ENCODE measurements at regions not wholly inside any gene's neighbourhood (a gene's known extent, or its start where the extent isn't known, plus 50 kb on each side); places are given as distances from the start of the nearest gene placed in this dataset.
"Not testable (repeated sequence)": the region's sequence is repeated elsewhere in the genome, so short reads cannot be mapped to it uniquely, and the experiment has no call there.

GRCh38 chr17:63193827-63194226, 227.8 kb downstream of the TANC2 start:
- H3K27ac ChIP-seq, result no peak overlapping the region
- no peak for TF ChIP-seq ZFX (IDR thresholded peaks at IDR 0.05)
- TF ChIP-seq, protein P1, sequence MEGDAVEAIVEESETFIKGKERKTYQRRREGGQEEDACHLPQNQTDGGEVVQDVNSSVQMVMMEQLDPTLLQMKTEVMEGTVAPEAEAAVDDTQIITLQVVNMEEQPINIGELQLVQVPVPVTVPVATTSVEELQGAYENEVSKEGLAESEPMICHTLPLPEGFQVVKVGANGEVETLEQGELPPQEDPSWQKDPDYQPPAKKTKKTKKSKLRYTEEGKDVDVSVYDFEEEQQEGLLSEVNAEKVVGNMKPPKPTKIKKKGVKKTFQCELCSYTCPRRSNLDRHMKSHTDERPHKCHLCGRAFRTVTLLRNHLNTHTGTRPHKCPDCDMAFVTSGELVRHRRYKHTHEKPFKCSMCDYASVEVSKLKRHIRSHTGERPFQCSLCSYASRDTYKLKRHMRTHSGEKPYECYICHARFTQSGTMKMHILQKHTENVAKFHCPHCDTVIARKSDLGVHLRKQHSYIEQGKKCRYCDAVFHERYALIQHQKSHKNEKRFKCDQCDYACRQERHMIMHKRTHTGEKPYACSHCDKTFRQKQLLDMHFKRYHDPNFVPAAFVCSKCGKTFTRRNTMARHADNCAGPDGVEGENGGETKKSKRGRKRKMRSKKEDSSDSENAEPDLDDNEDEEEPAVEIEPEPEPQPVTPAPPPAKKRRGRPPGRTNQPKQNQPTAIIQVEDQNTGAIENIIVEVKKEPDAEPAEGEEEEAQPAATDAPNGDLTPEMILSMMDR (conservative IDR thresholded peaks at IDR 0.05), result no peak

- TF ChIP-seq, protein P1 (conservative IDR thresholded peaks at IDR 0.05), result no peak
- no peak for TF ChIP-seq ZFX (IDR thresholded peaks at IDR 0.05)
- H3K27ac ChIP-seq, result no peak overlapping the region
Measured at GRCh38 chr17:63196772-63197335, 230.8 kb downstream of the TANC2 start.

DNA sequence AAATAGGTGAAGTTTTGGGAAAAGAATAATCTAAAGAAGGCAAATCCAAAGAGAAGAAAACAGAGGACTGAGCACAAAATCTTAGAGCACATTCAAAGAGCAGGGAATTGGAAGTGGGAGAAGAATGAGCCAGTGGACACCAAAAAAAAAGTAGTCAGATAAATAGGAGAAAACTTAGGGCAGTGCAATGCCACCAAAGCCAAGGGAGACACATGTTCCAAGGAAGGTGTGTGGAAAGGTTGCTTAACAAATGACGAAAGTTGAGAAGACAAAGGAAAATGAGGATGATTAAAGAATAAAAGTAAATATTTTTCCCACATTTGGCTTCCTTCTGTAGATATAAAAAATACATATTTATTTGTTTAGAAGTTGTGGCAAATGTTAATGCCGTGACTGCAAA, 237.6 kb downstream of the TANC2 start:
- TF ChIP-seq, protein P1 (conservative IDR thresholded peaks at IDR 0.05), result no peak
- TF ChIP-seq ZFX (IDR thresholded peaks at IDR 0.05), result no peak
- no peak overlapping the region for H3K27ac ChIP-seq

DNA sequence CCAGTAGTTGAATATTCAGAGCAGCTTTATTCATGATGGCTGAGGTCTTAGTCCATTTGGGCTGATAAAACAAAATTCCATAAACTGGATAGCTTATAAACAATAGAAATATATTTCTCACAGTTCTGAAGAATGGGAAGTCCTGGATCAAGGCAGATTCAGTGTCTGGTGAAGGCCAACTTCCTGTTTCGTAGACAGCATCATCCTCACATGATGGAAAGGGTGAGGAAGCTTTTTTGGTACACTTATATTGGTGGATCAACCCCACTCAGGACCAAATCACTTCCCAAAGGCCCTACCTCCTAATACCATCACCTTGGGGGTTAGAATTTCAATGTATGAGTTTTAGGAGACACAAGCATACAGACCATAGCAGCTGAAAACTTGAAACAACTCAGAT, 224.2 kb downstream of the CYB561 start:
- TF ChIP-seq, protein P1 (conservative IDR thresholded peaks at IDR 0.05), result no peak
- TF ChIP-seq ZFX (IDR thresholded peaks at IDR 0.05), result no peak

GRCh38 chr17:63222655-63223054, 223.5 kb downstream of the CYB561 start:
- H3K27ac ChIP-seq, result no peak overlapping the region
- TF ChIP-seq, protein P1 (conservative IDR thresholded peaks at IDR 0.05), result no peak
- TF ChIP-seq ZFX (IDR thresholded peaks at IDR 0.05), result no peak

More for the DNA sequence above, 224.2 kb downstream of the CYB561 start:
- no peak overlapping the region for H3K27ac ChIP-seq

- H3K27ac ChIP-seq, result no peak overlapping the region
- TF ChIP-seq, protein P1 (conservative IDR thresholded peaks at IDR 0.05), result no peak
- TF ChIP-seq ZFX (IDR thresholded peaks at IDR 0.05), result no peak
Measured at GRCh38 chr17:63223212-63223911, 222.7 kb downstream of the CYB561 start.

- H3K27ac ChIP-seq, result no peak overlapping the region
- no peak for TF ChIP-seq ZFX (IDR thresholded peaks at IDR 0.05)
- TF ChIP-seq, protein P1 (conservative IDR thresholded peaks at IDR 0.05), result no peak
Measured at GRCh38 chr17:63224644-63225043, 221.5 kb downstream of the CYB561 start.

DNA sequence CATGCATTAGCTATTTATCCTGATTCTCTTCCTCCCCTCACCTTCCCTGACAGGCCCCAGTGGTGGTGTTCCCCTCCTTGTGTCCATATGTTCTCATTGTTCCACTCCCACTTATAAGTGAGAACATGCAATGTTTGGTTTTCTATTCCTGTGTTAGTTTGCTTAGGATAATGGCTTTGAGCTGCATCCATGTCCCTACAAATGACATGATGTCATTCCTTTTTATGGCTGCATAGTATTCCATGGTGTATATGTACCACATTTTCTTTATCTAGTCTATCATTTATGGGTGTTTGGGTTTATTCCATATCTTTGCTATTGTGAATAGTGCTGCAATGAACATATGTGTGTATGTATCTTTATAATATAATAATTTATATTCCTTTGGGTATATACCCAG, 219.4 kb downstream of the CYB561 start:
- not testable (repeated sequence) for H3K27ac ChIP-seq

- H3K27ac ChIP-seq, result not testable (repeated sequence)
Measured at GRCh38 chr17:63231015-63231620, 215.0 kb downstream of the CYB561 start.

Data from C4-2B (cell line).